A673 (cell line): ENCODE measurements at regions not wholly inside any gene's neighbourhood (a gene's known extent, or its start where the extent isn't known, plus 50 kb on each side); places are given as distances from the start of the nearest gene placed in this dataset.

ENCODE experiments used
- EZH2 ChIP-seq: fragments of 200-600 bp; sonication (generic); IDR thresholded peaks from 2 replicates; pipeline ENCODE4 v1.6.1; 2017; ENCODE audit warnings: borderline replicate concordance, low read depth, mild to moderate bottlenecking, mixed read lengths, antibody characterized with exemption, low read length; ENCODE audit not compliant: poor library complexity, severe bottlenecking
- TF ChIP-seq, protein P1 (sequence below): fragments of 300-800, 200-600 bp; sonication (generic); conservative IDR thresholded peaks from 2 replicates; pipeline ENCODE4 v1.5.1; 2017; ENCODE audit warnings: low read depth, mild to moderate bottlenecking, antibody characterized with exemption, low read length, moderate library complexity, mixed read lengths

DNA sequence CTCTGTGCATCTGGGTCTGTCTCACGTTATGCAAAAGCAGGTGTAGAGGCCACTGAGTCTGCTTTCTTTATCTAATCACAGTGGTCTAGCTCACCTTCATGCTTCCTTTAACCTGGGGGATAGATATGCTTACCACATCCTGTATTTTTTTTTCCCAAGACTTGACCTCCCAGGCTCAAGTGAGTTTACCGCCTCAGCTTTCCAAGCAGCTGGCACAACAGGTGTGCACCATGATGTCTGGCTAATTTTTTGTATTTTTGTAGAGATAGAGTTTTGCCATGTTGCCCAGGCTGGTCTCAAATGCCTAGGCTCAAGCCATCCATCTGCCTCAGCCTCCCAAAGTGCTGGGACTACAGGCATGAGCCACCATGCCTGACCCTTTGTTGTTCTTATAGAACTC lies 236.0 kb downstream of the ATP23 start:
- TF ChIP-seq, protein P1, sequence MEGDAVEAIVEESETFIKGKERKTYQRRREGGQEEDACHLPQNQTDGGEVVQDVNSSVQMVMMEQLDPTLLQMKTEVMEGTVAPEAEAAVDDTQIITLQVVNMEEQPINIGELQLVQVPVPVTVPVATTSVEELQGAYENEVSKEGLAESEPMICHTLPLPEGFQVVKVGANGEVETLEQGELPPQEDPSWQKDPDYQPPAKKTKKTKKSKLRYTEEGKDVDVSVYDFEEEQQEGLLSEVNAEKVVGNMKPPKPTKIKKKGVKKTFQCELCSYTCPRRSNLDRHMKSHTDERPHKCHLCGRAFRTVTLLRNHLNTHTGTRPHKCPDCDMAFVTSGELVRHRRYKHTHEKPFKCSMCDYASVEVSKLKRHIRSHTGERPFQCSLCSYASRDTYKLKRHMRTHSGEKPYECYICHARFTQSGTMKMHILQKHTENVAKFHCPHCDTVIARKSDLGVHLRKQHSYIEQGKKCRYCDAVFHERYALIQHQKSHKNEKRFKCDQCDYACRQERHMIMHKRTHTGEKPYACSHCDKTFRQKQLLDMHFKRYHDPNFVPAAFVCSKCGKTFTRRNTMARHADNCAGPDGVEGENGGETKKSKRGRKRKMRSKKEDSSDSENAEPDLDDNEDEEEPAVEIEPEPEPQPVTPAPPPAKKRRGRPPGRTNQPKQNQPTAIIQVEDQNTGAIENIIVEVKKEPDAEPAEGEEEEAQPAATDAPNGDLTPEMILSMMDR, result no peak
- no peak for TF ChIP-seq EZH2
